Activated naive CD8-positive, alpha-beta T cell treated with anti-CD3 and anti-CD28 coated beads, Interleukin-2, amount 10 ng/mL, durations not matched to agents 7 days and 5 days (primary cell): ENCODE measurements at regions not wholly inside any gene's neighbourhood (a gene's known extent, or its start where the extent isn't known, plus 50 kb on each side); places are given as distances from the start of the nearest gene placed in this dataset.
A peak's percentile ranks its signal among the peaks of the same experiment; 100 is the strongest.

Experiments
- ATAC-seq: fragments of 150-1000 bp; cut with Tn5 transposase; one replicate; pipeline ENCODE4 v1.10.0; 2021; ENCODE audit warnings: low read depth, moderate library complexity
- POLR2A ChIA-PET: fragments of 350-600 bp; sonication (Branson Sonifier 250); formaldehyde crosslinking; loops from one replicate; lab custom pipeline; 2021; ENCODE audit warnings: antibody characterized with exemption; lab: Charles Lee
- DNase-seq: peaks from one replicate; pipeline ENCODE4 v3.0.0; 2021
- H3K27ac Mint-ChIP-seq: one replicate; pipeline ENCODE4 v1.8.0; 2022; ENCODE audit warnings: mild to moderate bottlenecking, mixed read lengths
- H3K27me3 Mint-ChIP-seq: one replicate; pipeline ENCODE4 v1.8.0; 2022; ENCODE audit warnings: mild to moderate bottlenecking, moderate library complexity, mixed read lengths
- H3K36me3 Mint-ChIP-seq: one replicate; pipeline ENCODE4 v1.8.0; 2021; ENCODE audit warnings: mild to moderate bottlenecking, mixed read lengths
- H3K4me1 Mint-ChIP-seq: one replicate; pipeline ENCODE4 v1.8.0; 2021; ENCODE audit warnings: mixed read lengths
- H3K4me3 Mint-ChIP-seq: one replicate; pipeline ENCODE4 v1.8.0; 2022; ENCODE audit warnings: mild to moderate bottlenecking, moderate library complexity, mixed read lengths
- H3K9me3 Mint-ChIP-seq: one replicate; pipeline ENCODE4 v1.8.0; 2021; ENCODE audit warnings: mixed read lengths

DNA sequence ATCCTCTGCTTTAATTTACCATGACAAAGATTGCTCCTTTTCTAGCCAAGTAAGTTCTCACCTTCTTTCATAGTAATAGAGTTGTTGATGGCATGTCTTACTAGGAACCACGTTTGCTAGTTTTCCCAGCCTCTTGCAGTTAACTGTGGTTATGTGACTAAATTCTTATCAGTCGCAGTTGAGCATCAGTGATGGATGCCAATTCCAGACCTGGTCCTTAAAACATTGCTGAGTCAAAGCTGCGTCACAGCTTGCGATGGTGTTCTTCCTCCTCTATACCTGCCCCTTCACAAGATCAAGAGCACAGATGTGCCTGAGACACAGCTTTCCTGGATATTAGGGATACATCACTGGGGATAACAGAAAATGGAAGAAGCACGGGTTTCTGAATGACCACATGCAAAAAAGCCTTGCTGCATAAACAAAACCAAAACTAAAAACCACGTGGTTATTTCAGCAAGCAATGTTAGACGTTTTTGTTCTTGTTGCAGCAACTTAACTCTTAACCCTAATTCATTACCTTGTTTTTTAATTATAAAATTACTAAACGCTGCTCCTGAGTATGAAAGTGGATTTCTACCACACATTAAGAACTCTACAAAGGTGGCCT lies 97.6 kb upstream of the DACH1 start:
- no peaks in the 10 kb centered on the region for H3K9me3 Mint-ChIP-seq
- no peaks in the 10 kb centered on the region for H3K27me3 Mint-ChIP-seq
- POLR2A ChIA-PET = no interaction called here
- no peaks in the 10 kb centered on the region for H3K4me1 Mint-ChIP-seq
- H3K4me3 Mint-ChIP-seq = peak overlapping the region; percentile 57
- H3K27ac Mint-ChIP-seq = no peak overlapping the region
- DNase-seq (no peak), ATAC-seq (no peak)
- no peaks in the 10 kb centered on the region for H3K36me3 Mint-ChIP-seq

DNA sequence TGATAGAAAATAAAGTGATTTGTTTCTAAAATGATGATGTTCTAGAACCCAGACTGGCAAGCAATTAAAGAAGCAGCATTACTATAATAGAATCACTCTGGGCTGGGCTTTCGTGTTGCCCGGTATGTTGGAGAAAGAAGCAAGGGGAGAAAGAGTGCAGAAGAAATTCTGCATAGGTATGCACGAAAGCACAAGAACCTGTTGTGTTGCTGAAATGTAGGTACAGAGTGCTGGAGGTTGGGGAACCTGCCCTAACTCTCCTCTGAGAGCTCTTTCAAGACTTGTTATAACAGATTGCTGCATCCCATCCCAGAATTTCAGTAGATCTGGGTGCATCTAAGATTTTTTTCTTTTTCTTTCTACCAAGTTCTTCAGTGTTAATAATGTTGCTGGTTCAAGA lies 95.7 kb upstream of the DACH1 start:
- H3K36me3 Mint-ChIP-seq = no peaks in the 10 kb centered on the region
- ATAC-seq (no peak), DNase-seq (no peak)
- no peak overlapping the region for H3K4me3 Mint-ChIP-seq
- no peak overlapping the region for H3K27ac Mint-ChIP-seq
- POLR2A ChIA-PET = no interaction called here
- no peaks in the 10 kb centered on the region for H3K4me1 Mint-ChIP-seq
- no peaks in the 10 kb centered on the region for H3K9me3 Mint-ChIP-seq
- H3K27me3 Mint-ChIP-seq = no peaks in the 10 kb centered on the region

DNA sequence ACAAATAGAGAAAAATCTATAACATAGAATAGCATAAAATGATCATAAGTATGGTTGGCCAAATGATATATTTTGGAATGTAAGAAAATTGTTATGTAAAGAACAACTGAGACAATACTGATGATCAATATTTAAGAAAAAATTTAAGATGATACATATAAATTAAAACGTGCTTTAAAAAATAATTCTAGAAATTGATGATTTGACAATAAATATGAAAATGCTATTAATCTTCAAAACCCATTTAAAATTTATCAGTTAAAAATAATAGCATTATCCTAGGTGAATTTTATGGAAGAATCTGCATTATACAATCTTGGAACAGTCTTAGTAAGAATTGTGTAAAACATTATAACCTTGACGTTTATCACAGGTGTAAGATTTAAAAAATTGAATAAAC lies 95.1 kb upstream of the DACH1 start:
- Mint-ChIP-seq H3K9me3 (no peaks in the 10 kb centered on the region), H3K4me1 (no peaks in the 10 kb centered on the region)
- POLR2A ChIA-PET = no interaction called here

DNA sequence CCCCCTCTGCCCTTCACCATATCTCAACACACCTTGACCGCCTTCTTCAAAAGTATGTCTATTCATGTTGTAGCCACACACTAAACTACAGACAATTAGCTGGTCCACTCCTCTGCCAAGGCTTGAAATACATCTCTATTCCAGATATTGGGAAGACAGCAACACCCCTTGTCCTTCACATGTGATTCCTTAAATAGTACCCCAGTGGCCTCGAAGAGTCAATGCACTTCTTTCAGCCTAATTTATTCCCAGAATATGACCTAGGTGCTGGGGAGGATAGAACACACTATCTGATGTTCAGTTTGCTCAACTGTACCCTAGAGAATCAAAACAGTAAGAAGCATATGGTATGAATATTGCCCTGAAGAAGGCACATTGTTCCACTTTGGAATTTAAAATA lies 82.4 kb upstream of the DACH1 start:
- Mint-ChIP-seq H3K4me1 (no peaks in the 10 kb centered on the region), H3K36me3 (no peaks in the 10 kb centered on the region), H3K27ac (no peak overlapping the region), H3K4me3 (no peak overlapping the region), H3K9me3 (peaks cover 2% of the 10 kb centered on the region), H3K27me3 (no peaks in the 10 kb centered on the region)
- POLR2A ChIA-PET = no interaction called here
- ATAC-seq (no peak), DNase-seq (no peak)

More for the DNA sequence above, 95.1 kb upstream of the DACH1 start:
- Mint-ChIP-seq H3K4me3 (no peak overlapping the region), H3K27ac (no peak overlapping the region), H3K27me3 (no peaks in the 10 kb centered on the region), H3K36me3 (no peaks in the 10 kb centered on the region)
- DNase-seq (no peak), ATAC-seq (no peak)

DNA sequence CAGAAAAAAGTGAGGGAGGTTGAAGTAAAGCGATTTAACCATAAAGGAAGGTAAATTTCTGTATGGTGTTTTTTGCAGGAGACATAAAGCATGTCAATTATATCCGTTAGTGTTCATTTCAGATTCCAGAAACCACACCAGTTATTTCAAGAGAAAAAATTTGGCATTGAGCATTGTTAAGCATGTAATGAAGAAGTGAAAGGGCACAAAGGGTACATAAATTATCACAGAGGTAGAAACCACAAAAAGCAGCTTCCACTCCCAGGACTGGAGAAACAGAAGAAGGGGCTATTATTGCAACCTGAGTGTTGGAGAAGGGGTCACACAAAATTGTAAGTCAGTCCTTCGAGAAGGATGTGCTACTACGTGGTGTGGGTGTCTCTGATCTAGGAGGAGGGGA lies 72.2 kb upstream of the DACH1 start:
- no peak for ATAC-seq
- H3K4me3 Mint-ChIP-seq = no peak overlapping the region
- H3K27me3 Mint-ChIP-seq = no peaks in the 10 kb centered on the region
- POLR2A ChIA-PET = no interaction called here
- no peaks in the 10 kb centered on the region for H3K36me3 Mint-ChIP-seq
- no peaks in the 10 kb centered on the region for H3K4me1 Mint-ChIP-seq
- no peaks in the 10 kb centered on the region for H3K9me3 Mint-ChIP-seq
- no peak for DNase-seq
- no peak overlapping the region for H3K27ac Mint-ChIP-seq

DNA sequence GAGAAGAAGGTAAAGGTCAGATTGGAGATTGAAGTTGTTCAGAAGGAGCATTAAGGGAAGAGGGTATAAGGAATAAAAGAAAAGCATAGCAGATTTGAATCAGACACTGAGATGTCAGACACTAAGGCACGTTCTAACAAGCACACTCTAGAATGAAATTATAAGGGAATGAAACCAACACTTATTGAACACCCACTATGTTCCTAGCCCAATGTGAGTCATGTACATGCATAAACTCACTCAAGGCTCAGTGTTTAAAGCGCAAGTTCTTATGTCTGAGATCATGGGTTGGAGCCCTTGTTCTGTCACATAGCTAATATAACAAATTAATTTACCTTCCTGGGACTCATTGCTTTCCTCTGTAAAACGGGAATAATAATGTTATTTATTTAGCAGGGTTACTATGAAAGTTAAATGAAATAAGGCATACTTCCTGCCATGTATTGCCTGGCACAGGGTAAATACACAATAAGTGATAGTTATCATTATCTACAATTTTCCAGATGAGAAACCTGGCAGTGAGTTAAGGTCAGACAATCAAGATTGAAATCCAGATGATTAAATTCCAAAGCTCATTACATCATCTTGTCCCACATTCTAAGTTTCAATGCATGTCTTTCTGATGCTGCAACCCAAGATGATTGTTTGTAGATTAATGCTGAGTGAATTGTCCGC lies 68.3 kb upstream of the DACH1 start:
- H3K27me3 Mint-ChIP-seq = no peaks in the 10 kb centered on the region
- no peak overlapping the region for H3K27ac Mint-ChIP-seq
- H3K4me3 Mint-ChIP-seq = no peak overlapping the region
- no peaks in the 10 kb centered on the region for H3K36me3 Mint-ChIP-seq
- no peaks in the 10 kb centered on the region for H3K4me1 Mint-ChIP-seq
- H3K9me3 Mint-ChIP-seq = no peaks in the 10 kb centered on the region
- ATAC-seq = no peak
- no peak for DNase-seq
- POLR2A ChIA-PET = no interaction called here

DNA sequence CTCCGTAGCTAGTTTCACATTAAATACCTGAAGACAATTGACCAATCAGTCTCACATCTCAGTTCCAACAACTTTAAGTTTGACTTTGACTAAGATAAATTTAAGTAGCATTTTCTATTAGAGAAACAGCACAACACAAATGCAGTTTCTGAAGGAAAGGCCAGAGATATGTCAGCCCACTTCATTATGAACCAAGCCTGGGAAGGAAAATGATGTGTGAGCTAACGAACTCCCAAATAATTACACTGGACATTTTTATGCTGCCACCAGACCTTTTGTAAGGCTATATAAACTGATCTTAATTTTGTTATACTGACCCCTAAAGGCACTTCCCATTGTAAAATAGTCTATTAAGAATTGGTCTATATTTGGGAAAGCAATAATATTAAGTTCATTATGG lies 57.9 kb upstream of the DACH1 start:
- no peak overlapping the region for H3K27ac Mint-ChIP-seq
- H3K27me3 Mint-ChIP-seq = no peaks in the 10 kb centered on the region
- H3K4me1 Mint-ChIP-seq = no peaks in the 10 kb centered on the region
- POLR2A ChIA-PET = no interaction called here
- ATAC-seq (no peak), DNase-seq (no peak)
- H3K36me3 Mint-ChIP-seq = no peaks in the 10 kb centered on the region
- H3K9me3 Mint-ChIP-seq = no peaks in the 10 kb centered on the region
- no peak overlapping the region for H3K4me3 Mint-ChIP-seq

DNA sequence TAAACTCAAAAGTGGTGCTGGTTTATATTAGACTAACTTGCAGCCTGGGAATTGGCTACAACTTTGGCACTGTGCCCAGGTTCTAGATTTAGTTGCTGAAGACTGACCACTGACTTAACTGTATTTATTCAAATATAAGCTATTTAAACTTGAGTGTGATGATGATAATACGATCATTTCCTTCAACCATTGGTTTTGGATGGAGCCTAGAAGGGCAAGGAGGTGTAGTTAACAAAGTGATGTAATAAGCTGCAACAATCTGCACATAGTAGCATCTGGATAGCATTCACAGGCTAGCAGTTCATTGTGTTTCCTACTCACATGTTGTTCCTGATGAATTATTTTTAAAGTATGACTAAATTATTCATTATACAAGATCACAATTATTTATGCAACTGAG lies 55.2 kb upstream of the DACH1 start:
- POLR2A ChIA-PET = no interaction called here
- no peaks in the 10 kb centered on the region for H3K9me3 Mint-ChIP-seq
- H3K4me3 Mint-ChIP-seq = no peak overlapping the region
- DNase-seq (no peak), ATAC-seq (no peak)
- H3K27me3 Mint-ChIP-seq = peaks cover 3% of the 10 kb centered on the region
- H3K27ac Mint-ChIP-seq = no peak overlapping the region
- H3K36me3 Mint-ChIP-seq = no peaks in the 10 kb centered on the region
- no peaks in the 10 kb centered on the region for H3K4me1 Mint-ChIP-seq
